GM21576 (cell line): ENCODE measurements at regions not wholly inside any gene's neighbourhood (a gene's known extent, or its start where the extent isn't known, plus 50 kb on each side); places are given as distances from the start of the nearest gene placed in this dataset.

Experiments
- ATAC-seq: cut with Tn5 transposase; IDR thresholded peaks from one replicate; pipeline ENCODE4 v1.9.1; 2021; ENCODE audit warnings: mild to moderate bottlenecking, moderate library complexity; ENCODE audit not compliant: unreplicated experiment

DNA sequence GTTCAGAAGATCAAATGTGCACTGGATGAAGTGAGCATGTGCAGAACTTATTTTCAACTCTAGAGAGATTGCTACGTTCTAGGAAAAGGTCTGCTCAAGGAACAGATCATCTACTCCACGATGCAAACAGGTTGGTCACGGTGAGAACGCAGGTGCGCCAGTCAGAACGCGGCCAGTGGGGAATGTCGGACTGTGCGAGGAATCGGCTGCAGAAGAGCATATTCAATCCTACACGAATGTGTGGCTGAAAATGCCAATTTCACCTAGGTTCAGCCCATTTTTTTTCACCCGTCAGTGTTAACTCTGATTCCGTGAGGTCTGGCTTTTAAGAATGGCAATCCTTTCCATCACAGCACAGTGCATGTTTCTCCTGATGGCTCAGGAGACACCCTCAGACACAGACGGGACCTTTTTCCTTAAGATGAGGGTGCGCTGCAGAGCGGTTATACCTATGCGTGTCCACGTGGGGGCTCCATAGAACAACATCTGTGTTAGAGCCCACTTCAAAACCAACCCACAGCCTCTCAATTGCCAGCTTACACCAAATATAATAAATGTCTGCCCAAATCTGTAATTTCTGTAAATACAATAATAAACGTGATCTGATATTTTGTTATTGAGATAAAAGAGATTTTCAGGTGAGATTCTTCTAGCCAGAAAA, 250.4 kb downstream of the FOXA2 start:
- ATAC-seq = peak; percentile 75

DNA sequence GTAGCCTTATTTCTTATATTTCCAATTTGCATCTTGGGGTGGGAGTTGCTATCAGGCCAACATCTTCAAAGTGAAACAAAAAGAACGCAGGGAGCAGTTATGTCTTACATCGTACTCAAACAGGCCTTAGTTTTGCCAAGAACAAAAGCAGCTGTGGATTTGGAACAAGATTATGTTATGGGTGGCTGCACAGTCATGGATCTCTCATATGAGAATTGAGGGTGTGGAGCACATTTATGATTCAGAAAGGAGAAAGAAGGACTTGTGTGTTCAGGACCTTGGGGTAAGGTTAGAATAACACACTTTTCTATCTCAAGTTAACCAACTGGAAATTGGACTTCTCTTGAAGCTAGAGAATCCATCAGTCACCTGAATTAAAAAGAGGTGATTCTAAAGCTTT, 259.9 kb downstream of the FOXA2 start:
- ATAC-seq = no peak

DNA sequence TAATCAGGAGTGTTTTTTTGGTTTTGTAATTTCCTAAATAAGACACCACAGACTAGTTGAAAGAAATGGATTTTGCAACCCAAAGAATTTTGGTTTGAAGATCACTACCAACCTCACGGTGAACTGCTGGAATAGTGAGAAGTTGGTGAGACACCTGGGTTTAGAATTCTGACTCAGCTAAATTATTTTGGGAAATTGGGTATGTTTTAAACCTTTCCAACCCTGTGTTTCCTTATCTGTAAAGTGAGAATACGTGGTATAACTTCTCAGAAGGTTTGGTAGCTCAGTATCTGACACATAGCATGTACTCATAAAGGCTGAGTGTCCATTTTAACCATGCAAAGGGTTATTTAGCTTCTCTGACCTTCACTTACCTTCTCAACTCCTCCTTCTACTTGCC, 261.9 kb downstream of the FOXA2 start:
- ATAC-seq = no peak

DNA sequence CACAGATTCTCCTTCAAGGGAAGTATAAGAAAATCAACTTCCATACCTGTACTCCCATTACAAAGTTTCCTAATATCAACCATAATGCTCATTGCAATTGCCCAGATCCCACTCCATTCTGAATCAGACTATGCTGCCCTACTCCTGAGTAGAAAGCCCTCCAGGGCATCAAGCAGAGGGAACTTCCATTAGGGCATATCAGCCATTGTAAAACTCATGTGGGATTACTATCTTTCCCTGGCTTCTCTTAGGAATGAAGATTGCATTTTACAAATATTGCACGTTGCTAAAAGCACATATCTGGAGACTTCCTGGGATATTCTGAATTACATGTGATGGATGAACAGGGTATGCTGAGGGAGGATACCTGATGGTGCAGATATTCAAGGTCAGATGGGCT, 263.2 kb downstream of the FOXA2 start:
- ATAC-seq = no peak

DNA sequence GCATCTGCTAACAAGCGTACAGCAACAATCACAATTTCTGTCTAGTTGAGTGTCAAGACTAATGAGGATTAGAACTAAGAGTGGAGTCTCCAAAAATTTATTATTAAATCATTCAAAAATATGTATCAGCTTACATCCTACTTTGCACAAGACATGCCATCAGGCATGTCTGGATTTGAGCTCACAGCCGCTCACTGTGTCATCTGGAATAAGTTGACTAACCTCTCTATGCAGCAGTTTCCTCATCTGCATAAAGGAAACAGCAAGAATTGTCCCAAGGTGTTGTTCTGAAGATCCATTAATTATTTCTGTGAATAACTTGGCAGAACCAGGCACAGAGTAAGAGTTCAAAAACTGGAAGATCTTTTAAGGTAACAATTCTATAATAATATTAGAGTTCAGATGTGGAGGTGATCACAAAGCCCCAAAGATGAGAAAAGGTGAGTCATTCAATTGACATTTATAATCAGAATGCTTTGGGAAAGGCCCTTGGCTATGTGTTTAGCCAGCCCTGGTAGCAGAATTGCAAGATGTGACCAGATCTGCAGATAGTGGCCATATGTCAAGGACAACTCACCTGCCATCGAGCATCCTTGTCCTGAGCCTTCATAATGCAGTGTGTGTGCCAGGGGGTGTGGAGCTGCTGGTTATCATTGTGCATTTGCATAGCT, 264.0 kb downstream of the FOXA2 start:
- no peak for ATAC-seq

DNA sequence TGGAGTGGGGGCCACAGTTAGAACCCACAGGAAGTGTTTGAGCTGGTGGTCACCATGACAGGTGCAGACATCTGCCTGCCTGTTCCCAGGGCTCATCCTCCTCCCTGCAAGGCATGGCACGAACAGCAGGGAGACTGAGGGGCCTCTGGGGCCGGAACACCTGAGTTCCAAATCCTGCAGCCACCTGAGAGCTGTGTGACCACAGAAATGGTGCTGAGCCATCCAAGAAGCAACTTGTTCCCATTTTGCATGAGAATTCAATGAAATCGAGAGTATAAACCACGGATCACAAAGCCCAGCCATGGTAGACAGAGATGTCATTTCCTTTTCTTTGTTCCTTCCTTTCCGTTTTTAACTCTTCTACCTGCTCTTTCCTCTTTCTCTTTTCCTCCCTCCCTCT, 268.6 kb downstream of the FOXA2 start:
- ATAC-seq = no peak

DNA sequence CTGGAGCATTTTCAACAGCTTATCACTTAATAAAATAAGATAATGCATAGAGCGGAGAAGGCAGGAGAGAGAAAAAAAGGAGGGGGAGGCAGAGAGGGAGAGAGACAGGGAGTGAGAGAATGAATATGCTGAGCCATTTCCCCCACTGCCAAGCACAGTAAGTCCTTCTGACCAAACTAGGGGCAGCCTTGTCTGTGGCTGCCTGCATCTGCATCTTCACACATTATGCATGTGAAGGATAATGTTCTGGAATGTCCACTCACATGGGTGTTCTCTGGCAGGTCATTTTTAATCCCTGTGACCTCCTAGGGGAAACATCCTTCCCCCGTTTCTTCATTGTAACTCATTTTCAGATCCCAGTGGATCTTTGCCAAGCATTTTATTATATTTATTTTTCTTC, 269.3 kb downstream of the FOXA2 start:
- no peak for ATAC-seq

DNA sequence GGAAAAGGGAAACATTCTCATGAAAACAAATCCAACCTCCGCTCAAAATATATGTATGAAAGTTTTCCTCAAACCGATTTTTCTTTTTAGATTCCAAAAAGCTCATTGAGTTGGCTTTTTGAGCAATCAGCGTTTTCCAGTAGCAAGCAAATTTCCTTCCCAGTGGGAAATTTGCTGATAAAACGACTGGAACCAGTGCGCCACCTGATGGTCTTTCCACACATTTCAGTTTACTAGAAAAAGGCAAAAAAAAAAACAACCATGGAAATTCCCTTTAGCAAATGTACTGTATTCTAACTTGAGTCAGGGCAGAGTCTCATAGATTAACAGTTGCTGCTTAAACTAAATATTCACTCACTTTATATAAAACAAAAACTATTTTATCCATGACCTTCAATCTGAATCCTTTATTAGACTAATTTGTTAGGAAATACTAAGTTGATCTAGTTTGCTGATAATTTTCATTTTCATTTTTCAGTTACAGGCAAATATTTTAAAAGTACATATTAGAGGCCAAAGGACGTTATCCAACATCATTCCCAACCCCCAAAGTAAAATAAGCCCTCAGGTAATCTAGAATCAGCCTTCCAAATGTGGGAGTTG, 271.5 kb downstream of the FOXA2 start:
- ATAC-seq = no peak

DNA sequence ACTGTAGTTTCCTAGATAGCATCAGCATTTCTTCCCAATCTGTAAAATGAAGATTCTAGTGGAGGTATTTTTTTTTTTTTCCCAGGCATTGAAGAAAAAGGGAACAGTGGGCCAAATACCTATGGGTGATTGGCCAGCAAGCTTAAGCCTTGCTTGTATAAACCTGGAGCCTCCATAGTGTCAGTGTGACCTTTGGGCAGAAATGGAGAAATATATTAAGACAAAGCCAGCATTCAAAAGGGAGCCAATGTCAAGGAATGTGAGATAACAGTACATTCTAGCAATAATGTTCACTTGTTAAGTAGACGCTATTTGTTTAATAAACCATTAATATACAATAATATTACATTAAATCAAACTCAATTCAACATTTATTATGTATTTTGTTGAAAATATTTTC, 275.4 kb downstream of the FOXA2 start:
- ATAC-seq = no peak

DNA sequence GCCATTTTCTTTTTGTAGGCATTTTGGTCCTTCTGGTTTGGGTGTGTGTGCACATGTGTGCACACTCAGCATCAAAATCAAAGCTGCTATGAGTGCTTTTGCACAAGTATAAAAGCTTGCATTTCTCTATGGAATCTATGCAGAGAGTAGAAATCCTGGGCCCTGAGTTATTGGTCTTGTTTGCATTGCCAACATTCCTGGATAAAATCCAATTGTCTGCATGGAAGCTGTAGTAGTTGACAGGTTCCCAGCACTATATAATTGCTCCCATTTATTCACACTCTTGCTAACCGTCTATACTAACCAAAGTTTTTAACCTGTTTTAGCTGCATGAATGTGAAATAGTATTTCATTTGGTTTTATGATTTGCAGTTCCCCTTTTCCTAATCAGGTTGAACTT, 277.0 kb downstream of the FOXA2 start:
- ATAC-seq = no peak

DNA sequence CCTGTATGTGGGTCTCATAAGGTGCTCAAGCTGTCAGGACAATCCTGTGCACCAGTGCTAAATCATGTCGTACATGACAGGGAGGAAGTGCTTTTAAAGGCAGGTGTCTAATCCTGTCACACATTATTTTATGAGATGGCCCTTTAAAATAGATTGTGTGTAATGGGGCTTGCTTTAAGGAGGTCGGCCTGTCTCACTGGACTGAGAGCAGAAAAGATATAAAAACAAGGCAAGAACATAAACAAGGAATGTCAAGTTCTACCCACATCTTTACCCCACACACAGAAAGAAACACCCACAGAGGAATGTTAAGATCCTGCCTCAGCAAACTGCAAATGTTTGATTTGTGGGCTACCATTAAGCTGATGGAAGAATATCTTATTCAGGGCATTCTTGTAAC, 279.0 kb downstream of the FOXA2 start:
- no peak for ATAC-seq

DNA sequence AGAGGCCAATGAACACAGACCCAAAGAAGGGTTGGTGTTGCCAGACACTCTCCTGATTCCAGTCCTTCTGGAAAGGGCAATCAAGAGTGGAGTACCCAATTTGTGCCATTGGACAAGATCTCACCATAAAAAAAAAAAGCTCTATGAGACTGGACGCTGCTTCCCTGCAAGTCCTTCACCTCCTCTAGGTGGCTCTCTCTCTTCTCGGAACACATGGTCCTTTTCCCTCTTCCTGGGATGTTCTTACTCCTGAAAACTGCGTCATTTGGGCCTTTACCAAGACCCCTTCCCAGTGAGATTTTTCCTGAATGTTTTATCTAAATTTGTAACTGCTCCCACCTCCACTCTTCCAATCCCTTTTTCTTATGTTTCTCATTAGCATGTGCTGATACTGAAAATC, 280.8 kb downstream of the FOXA2 start:
- ATAC-seq = no peak

DNA sequence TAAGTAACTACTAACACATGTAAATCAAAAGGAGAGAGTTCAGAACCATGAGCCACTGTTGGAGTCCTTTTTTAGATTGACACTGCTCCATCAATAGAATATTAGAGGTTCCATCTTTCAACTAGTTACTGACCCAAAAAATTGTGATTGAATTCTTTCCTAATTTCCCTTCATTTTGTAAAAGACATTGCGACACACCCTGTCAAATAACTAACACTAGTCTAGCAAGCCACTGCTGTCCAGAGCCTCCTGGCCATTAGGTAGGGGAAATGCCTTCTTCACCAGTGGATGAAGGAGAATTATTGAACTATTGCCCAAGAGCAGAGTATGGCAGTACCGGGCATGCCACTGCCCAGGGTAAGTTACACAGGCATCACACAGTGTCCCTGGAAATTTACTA, 282.3 kb downstream of the FOXA2 start:
- ATAC-seq = no peak

DNA sequence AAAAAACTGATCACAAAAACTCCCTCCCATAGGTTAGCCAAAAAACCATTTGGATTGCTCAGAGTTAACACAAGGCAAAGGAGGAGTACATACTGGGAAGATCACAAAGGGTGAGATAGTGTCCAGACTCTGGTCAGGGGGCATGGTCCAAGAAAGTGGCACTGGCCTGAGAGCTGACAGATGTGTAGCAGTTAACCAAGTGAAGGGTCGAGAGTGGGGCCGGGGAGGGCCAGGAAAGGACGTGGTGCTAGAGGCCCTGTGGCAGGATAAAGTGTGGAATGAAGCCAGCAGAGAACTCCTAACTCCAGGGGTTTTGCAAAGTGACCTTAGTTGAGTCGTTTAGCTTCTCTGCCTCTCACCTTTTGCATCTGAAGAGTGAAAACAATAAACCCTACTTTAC, 290.5 kb downstream of the FOXA2 start:
- no peak for ATAC-seq

DNA sequence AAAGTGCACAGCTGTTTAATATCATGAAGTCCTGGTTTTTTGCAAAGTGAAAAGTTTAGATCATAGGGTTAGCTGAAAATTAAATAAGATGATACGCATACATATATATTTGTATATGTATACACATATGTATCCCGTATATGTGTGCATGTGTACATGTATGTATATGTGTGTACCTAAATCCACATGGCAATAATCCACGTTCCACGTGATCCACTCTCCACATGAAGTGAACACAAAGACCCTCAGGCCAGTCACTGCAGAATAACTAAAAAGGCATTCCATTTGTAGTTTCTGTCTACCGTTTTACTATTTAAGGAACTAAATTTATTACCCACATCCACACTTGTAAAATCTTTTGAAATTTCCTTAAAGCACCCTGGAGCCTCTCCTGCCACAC, 294.9 kb downstream of the FOXA2 start:
- no peak for ATAC-seq

DNA sequence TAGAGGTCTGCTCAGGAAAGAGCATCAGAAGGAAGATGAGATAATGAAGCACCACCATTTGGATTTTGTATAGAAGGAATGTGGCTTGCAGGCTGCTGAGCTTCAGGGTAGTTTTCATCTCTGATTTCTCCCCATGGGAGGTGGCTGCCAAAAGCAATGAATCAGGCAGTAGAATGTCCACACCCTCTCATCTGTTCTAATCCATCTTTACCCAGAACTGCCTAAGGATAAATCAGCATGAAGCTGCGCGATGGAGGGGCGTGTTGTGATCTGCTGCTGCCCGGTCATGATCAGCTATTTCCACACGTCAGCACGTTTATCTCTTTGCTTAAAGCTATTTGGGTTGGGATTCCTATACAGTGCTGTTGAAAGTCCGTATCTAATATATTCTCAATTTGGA, 295.4 kb downstream of the FOXA2 start:
- no peak for ATAC-seq

DNA sequence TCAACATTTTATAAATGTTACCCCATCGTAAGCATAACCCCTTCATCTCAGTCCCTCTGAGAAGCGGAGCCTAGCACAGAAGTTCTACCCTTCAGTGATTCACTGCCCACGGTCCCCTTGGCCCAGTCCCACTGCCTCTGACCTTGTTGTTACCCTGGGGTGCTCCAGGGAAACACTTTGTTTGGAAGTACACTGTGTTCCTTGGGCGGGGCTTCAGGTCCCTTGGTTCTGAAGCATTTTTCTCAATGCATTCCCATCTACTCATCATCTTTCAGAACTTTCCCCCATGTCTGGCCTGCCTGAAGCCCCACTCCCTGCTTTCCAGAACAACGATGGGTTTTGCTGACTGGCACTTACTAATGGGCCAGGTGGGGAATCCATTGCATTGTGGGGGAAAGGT, 296.2 kb downstream of the FOXA2 start:
- no peak for ATAC-seq

DNA sequence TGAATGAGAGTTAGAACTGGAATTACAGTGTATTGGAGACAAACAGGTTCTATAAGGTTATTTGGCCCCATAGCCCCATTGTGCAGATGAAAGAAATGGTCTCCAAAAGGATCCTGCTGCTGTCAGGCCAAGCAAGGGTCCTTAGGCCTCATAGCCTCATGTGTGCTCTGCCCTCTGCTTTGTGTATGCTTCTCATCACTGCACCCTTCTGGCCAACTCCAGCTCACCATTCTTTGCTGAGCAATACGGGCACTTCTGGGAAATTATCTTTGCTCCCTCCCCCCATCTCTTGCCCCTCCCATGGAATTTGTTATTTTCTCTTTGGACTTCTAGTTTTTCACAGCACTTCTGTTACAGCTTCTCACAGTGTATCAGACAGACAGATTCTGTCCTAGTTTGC, 298.8 kb downstream of the FOXA2 start:
- ATAC-seq = no peak

DNA sequence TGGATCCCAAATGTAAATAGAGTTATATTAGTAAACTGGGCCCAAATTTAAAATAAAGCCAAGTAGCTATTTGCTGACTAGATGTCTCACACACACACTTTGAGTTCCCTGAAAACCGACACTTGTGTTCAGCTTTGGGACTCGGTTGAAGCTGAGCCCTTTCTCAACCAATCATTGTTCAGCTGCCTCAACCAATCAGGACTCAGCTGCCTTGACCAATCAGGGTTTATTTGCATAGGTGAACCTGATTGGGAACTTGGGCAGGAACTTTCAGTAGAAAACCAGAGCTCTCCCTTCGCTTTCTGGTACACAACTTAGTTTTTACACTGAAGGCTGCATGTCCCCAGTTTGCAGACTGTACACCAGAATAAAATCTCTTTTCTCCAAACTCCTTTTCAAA, 301.7 kb downstream of the FOXA2 start:
- ATAC-seq = no peak

DNA sequence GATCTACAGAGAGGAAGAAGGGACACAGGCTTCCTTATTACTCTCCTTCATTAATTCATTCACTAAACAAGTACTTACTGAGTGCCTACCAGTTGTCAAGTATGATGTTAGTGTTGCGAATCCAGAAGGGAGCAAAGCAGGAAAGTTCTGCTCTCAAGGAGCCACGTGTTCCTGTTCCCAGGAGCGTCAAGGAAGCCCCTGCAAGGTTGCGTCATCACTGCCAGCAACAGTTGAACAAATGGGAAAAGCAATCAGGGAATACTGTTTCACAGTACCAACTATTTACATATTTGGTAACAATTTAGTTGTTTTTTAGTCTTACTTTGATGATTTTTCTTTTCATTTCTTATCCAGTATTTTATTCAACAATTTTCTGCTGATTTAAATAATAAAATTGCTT, 310.0 kb downstream of the FOXA2 start:
- ATAC-seq = no peak

DNA sequence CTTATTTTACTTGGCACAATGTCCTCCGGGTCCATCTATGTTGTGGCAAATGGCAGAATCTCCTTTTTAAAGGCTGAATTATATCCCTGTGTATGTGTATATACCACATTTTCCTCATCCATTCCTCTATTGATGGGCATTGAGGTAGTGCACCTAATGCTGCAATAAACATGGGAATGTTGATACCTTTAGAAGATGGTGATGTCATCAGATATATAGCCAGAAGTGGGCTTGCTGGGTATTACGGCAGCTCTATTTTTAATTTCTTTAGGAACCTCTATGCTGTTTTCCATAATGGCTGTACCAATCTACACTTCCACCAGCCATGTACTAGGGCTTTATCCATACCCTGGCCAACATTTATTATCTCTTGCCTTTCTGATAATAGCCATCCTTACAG, 315.7 kb downstream of the FOXA2 start:
- ATAC-seq = no peak

DNA sequence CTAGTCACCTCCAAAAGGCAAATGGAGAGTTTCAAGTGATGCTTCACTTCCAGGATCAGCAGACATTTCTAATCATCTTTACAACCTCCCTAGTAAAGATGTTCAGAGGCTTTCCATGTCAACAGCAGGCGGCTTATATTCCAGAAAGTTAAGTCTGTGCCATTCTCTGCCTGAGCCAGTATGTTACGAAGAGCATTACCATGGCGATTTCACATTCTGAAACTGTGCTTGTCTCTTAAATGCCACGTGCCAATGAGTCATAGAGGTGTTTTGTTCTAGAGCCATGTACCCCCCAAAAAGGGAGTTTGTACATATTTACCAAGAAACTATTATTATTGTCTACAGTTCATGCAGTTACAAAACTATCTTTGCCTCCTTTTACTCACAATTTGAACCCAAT, 319.5 kb downstream of the FOXA2 start:
- no peak for ATAC-seq

DNA sequence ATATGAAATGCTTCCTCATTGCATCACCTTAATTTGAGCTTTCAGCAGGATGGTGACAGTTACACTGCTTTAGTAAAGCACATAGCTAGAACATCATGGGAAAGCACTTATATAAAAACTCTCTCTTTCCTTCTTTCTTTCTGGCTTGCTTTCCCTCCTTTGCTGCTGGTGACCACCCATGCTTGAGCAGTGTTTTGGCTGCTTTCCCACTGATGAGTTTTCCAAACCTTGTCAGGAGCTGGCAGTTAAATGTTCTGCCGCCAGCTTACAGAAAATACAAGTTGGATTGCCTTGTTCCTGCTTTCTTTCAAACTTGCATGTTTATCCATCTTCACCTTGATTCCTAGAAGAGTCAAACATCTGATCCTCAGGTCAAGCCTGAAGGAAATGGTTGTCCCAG, 323.9 kb downstream of the FOXA2 start:
- ATAC-seq = no peak
